Neural crest cell (in vitro differentiated cells): ENCODE measurements at regions not wholly inside any gene's neighbourhood (a gene's known extent, or its start where the extent isn't known, plus 50 kb on each side); places are given as distances from the start of the nearest gene placed in this dataset.
"Not testable (repeated sequence)": the region's sequence is repeated elsewhere in the genome, so short reads cannot be mapped to it uniquely, and the experiment has no call there.

Experiments
- DNase-seq: peaks from one replicate; pipeline ENCODE4 v3.0.0; 2021; ENCODE audit warnings: low read depth, mixed read lengths, low spot score
- H3K27ac Mint-ChIP-seq: one replicate; pipeline ENCODE4 v1.8.0; 2021; ENCODE audit warnings: mild to moderate bottlenecking, mixed read lengths; ENCODE audit not compliant: unreplicated experiment
- H3K27me3 Mint-ChIP-seq: 2 replicates; pipeline ENCODE4 v1.8.0; 2021; ENCODE audit warnings: low read depth, mild to moderate bottlenecking, mixed read lengths
- H3K36me3 Mint-ChIP-seq: 2 replicates; pipeline ENCODE4 v1.8.0; 2021; ENCODE audit warnings: low read depth, mild to moderate bottlenecking, mixed read lengths
- H3K4me1 Mint-ChIP-seq: 2 replicates; pipeline ENCODE4 v1.8.0; 2021; ENCODE audit warnings: mixed read lengths
- H3K4me3 Mint-ChIP-seq: one replicate; pipeline ENCODE4 v1.8.0; 2021; ENCODE audit warnings: mild to moderate bottlenecking, mixed read lengths
- H3K9me3 Mint-ChIP-seq: 2 replicates; pipeline ENCODE4 v1.8.0; 2021; ENCODE audit warnings: mixed read lengths
- TF ChIP-seq, protein P1 (sequence below): fragments of 200-600 bp; sonication (generic); conservative IDR thresholded peaks from 2 replicates; pipeline ENCODE4 v1.5.0; 2021; ENCODE audit warnings: antibody characterized with exemption, mild to moderate bottlenecking

DNA sequence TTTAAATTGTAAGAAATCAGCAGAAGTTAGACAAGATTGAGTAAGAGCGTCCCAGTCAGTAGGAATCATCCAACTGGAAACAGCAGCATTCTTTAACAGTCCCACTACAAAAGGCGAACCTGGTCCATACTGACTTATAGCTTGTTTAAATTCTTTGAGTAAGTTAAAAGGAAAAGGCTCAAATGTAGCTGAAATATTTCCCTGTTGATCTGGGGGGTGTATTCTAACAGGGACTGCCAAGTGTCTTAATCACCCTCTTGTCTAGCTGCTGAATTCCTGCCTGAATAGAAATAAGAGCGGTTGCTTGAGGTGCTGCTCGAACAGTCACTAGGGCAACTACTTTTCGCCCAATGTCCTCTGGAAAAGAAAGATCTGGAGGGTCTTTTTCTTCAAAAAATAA, 56.4 kb upstream of the FMNL2 start:
- peaks cover 16% of the 10 kb centered on the region for H3K9me3 Mint-ChIP-seq
- H3K27ac Mint-ChIP-seq, result no peak overlapping the region
- H3K36me3 Mint-ChIP-seq, result peaks cover 6% of the 10 kb centered on the region
- no peak overlapping the region for H3K4me3 Mint-ChIP-seq
- no peak for DNase-seq
- no peaks in the 10 kb centered on the region for H3K27me3 Mint-ChIP-seq
- TF ChIP-seq, protein P1, sequence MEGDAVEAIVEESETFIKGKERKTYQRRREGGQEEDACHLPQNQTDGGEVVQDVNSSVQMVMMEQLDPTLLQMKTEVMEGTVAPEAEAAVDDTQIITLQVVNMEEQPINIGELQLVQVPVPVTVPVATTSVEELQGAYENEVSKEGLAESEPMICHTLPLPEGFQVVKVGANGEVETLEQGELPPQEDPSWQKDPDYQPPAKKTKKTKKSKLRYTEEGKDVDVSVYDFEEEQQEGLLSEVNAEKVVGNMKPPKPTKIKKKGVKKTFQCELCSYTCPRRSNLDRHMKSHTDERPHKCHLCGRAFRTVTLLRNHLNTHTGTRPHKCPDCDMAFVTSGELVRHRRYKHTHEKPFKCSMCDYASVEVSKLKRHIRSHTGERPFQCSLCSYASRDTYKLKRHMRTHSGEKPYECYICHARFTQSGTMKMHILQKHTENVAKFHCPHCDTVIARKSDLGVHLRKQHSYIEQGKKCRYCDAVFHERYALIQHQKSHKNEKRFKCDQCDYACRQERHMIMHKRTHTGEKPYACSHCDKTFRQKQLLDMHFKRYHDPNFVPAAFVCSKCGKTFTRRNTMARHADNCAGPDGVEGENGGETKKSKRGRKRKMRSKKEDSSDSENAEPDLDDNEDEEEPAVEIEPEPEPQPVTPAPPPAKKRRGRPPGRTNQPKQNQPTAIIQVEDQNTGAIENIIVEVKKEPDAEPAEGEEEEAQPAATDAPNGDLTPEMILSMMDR, result no peak
- peaks cover 4% of the 10 kb centered on the region for H3K4me1 Mint-ChIP-seq

DNA sequence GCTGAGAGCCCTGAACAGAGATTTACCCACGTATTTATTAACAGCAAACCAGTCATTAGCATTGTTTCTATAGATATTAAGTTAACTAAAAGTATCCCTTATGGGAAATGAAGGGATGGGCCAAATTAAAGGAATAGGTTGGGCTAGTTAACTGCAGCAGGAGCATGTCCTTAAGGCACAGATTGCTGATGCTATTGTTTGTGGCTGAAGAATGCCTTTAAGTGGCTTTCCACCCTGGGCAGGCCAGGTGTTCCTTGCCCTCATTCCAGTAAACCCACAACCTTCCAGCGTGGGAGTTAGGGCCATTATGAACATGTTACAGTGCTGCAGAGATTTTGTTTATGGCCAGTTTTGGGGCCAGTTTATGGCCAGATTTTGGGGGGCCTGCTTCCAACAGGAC, 55.6 kb upstream of the FMNL2 start:
- not testable (repeated sequence) for H3K4me1 Mint-ChIP-seq
- H3K9me3 Mint-ChIP-seq, result peaks cover 12% of the 10 kb centered on the region

GRCh38 chr2:152280780-152281179, 54.2 kb upstream of the FMNL2 start:
- TF ChIP-seq, protein P1, result no peak
- no peak for DNase-seq
- Mint-ChIP-seq H3K27me3 (no peaks in the 10 kb centered on the region), H3K4me3 (no peak overlapping the region), H3K27ac (no peak overlapping the region), H3K4me1 (peaks cover 11% of the 10 kb centered on the region), H3K9me3 (peaks cover 6% of the 10 kb centered on the region), H3K36me3 (no peaks in the 10 kb centered on the region)

More for the DNA sequence above, 55.6 kb upstream of the FMNL2 start:
- DNase-seq, H3K36me3 Mint-ChIP-seq, H3K4me3 Mint-ChIP-seq, H3K27me3 Mint-ChIP-seq, H3K27ac Mint-ChIP-seq: not testable (repeated sequence)

GRCh38 chr2:152283392-152283791, 51.6 kb upstream of the FMNL2 start:
- TF ChIP-seq, protein P1, result no peak
- no peak overlapping the region for H3K4me3 Mint-ChIP-seq
- H3K36me3 Mint-ChIP-seq, result no peaks in the 10 kb centered on the region
- H3K4me1 Mint-ChIP-seq, result peaks cover 11% of the 10 kb centered on the region
- no peak for DNase-seq
- H3K9me3 Mint-ChIP-seq, result peaks cover 4% of the 10 kb centered on the region
- H3K27ac Mint-ChIP-seq, result no peak overlapping the region
- no peaks in the 10 kb centered on the region for H3K27me3 Mint-ChIP-seq

- DNase-seq, result no peak
- Mint-ChIP-seq H3K36me3 (no peaks in the 10 kb centered on the region), H3K4me1 (peaks cover 11% of the 10 kb centered on the region)
Measured at GRCh38 chr2:152284398-152284797, 50.6 kb upstream of the FMNL2 start.

More at GRCh38 chr2:152284398-152284797, 50.6 kb upstream of the FMNL2 start:
- no peak overlapping the region for H3K27ac Mint-ChIP-seq
- TF ChIP-seq, protein P1, result no peak
- peaks cover 4% of the 10 kb centered on the region for H3K9me3 Mint-ChIP-seq
- H3K27me3 Mint-ChIP-seq, result no peaks in the 10 kb centered on the region
- no peak overlapping the region for H3K4me3 Mint-ChIP-seq
